NCI-H748 treated with DMSO at 0.1 percent for 48 hours (cell line): ENCODE measurements at regions not wholly inside any gene's neighbourhood (a gene's known extent, or its start where the extent isn't known, plus 50 kb on each side); places are given as distances from the start of the nearest gene placed in this dataset.
"Not testable (repeated sequence)": the region's sequence is repeated elsewhere in the genome, so short reads cannot be mapped to it uniquely, and the experiment has no call there.

Experiments
- DNase-seq: peaks from one replicate; lab custom pipeline; 2025; lab: John Stamatoyannopoulos, UW

- not testable (repeated sequence) for DNase-seq
Measured at GRCh38 chr17:22310292-22310691, 618.0 kb downstream of the KCNJ18 start.

- DNase-seq = peak; percentile 48
Measured at GRCh38 chr17:22310717-22311686, 618.7 kb downstream of the KCNJ18 start.

- not testable (repeated sequence) for DNase-seq
Measured at GRCh38 chr17:22321001-22321400, 628.7 kb downstream of the KCNJ18 start.

- DNase-seq = not testable (repeated sequence)
Measured at GRCh38 chr17:22322893-22323550, 630.7 kb downstream of the KCNJ18 start.

GRCh38 chr17:22337467-22337866, 645.1 kb downstream of the KCNJ18 start:
- DNase-seq = no peak

- not testable (repeated sequence) for DNase-seq
Measured at GRCh38 chr17:22356603-22357002, 664.3 kb downstream of the KCNJ18 start.

GRCh38 chr17:22370988-22371387, 678.7 kb downstream of the KCNJ18 start:
- DNase-seq = not testable (repeated sequence)

GRCh38 chr17:22373911-22374310, 681.6 kb downstream of the KCNJ18 start:
- no peak for DNase-seq

GRCh38 chr17:22374741-22375140, 682.4 kb downstream of the KCNJ18 start:
- DNase-seq = no peak

GRCh38 chr17:22376747-22377146, 684.4 kb downstream of the KCNJ18 start:
- DNase-seq = not testable (repeated sequence)

GRCh38 chr17:22378748-22379147, 686.4 kb downstream of the KCNJ18 start:
- not testable (repeated sequence) for DNase-seq

GRCh38 chr17:22381589-22381988, 689.3 kb downstream of the KCNJ18 start:
- not testable (repeated sequence) for DNase-seq

GRCh38 chr17:22383772-22384460, 691.6 kb downstream of the KCNJ18 start:
- DNase-seq = not testable (repeated sequence)

- DNase-seq = not testable (repeated sequence)
Measured at GRCh38 chr17:22384461-22384800, 692.1 kb downstream of the KCNJ18 start.

GRCh38 chr17:22398446-22398845, 706.1 kb downstream of the KCNJ18 start:
- not testable (repeated sequence) for DNase-seq

GRCh38 chr17:22399037-22399436, 706.7 kb downstream of the KCNJ18 start:
- DNase-seq = not testable (repeated sequence)

GRCh38 chr17:22405080-22405479, 712.8 kb downstream of the KCNJ18 start:
- not testable (repeated sequence) for DNase-seq

GRCh38 chr17:22409160-22409751, 716.9 kb downstream of the KCNJ18 start:
- no peak for DNase-seq

GRCh38 chr17:22410136-22410535, 717.8 kb downstream of the KCNJ18 start:
- DNase-seq = no peak

GRCh38 chr17:22411185-22411784, 719.0 kb downstream of the KCNJ18 start:
- no peak for DNase-seq

GRCh38 chr17:22435231-22435974, 743.1 kb downstream of the KCNJ18 start:
- DNase-seq = no peak
